CD4-positive, alpha-beta T cell treated with Interleukin-6 at 100 ng/mL for 8 hours (primary cell): ENCODE measurements at regions not wholly inside any gene's neighbourhood (a gene's known extent, or its start where the extent isn't known, plus 50 kb on each side); places are given as distances from the start of the nearest gene placed in this dataset.

Experiments used
- DNase-seq: peaks from one replicate; pipeline ENCODE4 v3.0.0-alpha.2; 2020; ENCODE audit warnings: mixed read lengths, low spot score

GRCh38 chr15:79373113-79373512 lies 59.0 kb upstream of the MINAR1 start:
- no peak for DNase-seq

GRCh38 chr15:79373728-79374127 lies 58.4 kb upstream of the MINAR1 start:
- no peak for DNase-seq

GRCh38 chr15:79376383-79376782 lies 55.8 kb upstream of the MINAR1 start:
- DNase-seq = no peak

GRCh38 chr15:79378394-79379109 lies 53.6 kb upstream of the MINAR1 start:
- no peak for DNase-seq

GRCh38 chr15:79380755-79381497 lies 51.2 kb upstream of the MINAR1 start:
- peak; percentile 68 for DNase-seq

- no peak for DNase-seq
Observed at GRCh38 chr15:79381593-79381992, 50.5 kb upstream of the MINAR1 start.
